LNCAP (cell line): ENCODE measurements at regions not wholly inside any gene's neighbourhood (a gene's known extent, or its start where the extent isn't known, plus 50 kb on each side); places are given as distances from the start of the nearest gene placed in this dataset.

Experiments
- TF ChIP-seq, protein P1 (sequence below): fragments of 450-650 bp; IDR thresholded peaks from 2 replicates; pipeline ENCODE4 v1.5.1; 2017; ENCODE audit warnings: mild to moderate bottlenecking

GRCh38 chr5:88388476-88389337, 120.1 kb upstream of the TMEM161B start:
- TF ChIP-seq, protein P1, sequence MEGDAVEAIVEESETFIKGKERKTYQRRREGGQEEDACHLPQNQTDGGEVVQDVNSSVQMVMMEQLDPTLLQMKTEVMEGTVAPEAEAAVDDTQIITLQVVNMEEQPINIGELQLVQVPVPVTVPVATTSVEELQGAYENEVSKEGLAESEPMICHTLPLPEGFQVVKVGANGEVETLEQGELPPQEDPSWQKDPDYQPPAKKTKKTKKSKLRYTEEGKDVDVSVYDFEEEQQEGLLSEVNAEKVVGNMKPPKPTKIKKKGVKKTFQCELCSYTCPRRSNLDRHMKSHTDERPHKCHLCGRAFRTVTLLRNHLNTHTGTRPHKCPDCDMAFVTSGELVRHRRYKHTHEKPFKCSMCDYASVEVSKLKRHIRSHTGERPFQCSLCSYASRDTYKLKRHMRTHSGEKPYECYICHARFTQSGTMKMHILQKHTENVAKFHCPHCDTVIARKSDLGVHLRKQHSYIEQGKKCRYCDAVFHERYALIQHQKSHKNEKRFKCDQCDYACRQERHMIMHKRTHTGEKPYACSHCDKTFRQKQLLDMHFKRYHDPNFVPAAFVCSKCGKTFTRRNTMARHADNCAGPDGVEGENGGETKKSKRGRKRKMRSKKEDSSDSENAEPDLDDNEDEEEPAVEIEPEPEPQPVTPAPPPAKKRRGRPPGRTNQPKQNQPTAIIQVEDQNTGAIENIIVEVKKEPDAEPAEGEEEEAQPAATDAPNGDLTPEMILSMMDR = no peak

DNA sequence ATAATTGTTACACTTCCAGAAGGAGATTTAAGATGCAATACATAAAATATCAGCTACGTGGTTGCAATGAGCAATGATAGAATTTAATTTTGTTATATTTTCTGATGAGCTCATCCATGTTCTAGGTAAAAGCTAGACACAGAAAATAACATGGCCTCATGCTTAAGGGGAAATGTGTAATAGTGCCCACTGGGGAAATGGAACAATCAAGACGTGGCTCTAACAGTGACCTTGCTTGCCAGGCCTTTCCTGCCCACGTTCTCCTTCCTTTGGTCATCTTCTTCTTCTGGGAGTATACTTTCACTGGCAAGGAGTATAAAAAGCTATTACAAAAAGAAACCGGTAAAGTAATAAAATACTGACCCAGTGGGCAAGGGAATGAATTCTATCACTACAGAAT, 116.2 kb upstream of the TMEM161B start:
- TF ChIP-seq, protein P1 = no peak

DNA sequence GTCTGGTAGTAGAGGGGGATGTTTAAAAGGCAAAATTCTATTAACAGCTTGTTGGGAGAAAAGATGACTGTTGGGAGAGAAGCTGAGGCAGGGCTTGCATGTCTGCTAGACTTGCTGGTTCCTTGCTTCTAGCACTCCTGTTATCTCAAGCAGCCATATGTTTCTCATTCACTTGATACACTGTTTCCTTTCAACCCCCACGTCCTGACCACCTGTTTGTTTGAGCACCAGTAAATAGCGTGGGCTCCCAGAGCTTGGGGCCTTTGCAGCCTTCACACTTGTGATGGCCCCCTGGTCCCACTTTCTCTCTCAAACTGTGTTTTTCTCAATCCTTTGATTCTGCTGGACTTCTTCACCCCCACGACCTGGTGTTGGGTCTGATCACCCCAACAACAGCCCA, 111.7 kb upstream of the TMEM161B start:
- TF ChIP-seq, protein P1 = no peak

- TF ChIP-seq, protein P1 = no peak
Observed at GRCh38 chr5:88377705-88378656, 109.3 kb upstream of the TMEM161B start.

DNA sequence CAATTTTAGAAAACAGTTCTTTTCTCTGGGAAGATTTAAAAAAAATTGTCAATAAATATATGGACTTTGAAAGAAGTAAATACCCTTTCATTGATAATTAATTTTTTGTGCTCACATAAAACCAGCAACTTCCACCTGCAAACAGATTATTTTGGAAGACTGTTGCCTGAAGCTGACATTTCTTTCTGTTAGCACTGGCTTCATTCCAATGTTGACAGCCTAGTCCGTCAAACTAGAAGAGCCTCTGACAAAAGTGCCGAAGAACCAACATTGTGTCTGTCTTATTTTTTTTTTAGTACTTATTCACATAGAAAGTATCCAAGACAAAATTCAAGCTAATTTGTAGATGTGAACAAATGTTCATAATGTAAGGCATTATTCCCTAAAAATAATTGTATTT, 108.6 kb upstream of the TMEM161B start:
- TF ChIP-seq, protein P1 = no peak

GRCh38 chr5:88376728-88377127, 108.1 kb upstream of the TMEM161B start:
- TF ChIP-seq, protein P1 = no peak

DNA sequence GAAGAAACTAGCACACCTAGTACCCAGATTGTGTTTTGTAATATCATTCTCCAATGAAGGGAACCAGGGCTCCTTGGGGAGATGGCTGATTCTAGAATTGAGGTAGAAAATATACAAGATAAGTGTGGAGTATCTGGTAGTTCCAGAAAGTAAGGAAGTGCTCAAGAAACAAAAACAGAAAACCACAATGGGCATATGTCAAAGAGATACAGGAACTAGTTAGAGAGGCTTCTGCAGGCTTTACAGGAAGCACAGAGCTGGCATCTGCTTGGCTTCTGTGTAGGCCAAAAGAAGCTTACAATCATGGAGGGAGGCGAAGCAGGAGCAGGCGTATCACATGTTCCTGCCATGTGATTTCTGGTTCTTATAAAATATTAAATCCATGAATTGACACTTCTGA, 105.7 kb upstream of the TMEM161B start:
- TF ChIP-seq, protein P1 = no peak
